Choroid plexus epithelial cell (primary cell): ENCODE measurements at regions not wholly inside any gene's neighbourhood (a gene's known extent, or its start where the extent isn't known, plus 50 kb on each side); places are given as distances from the start of the nearest gene placed in this dataset.

Experiments
- DNase-seq: peaks from one replicate; pipeline ENCODE4 v3.0.0-alpha.2; 2010; ENCODE audit warnings: low read depth
- H3K4me3 ChIP-seq: 2 replicates; pipeline ENCODE4 v1.5.1; 2011; ENCODE audit warnings: low read depth, mild to moderate bottlenecking, control low read depth, low read length, moderate library complexity
- TF ChIP-seq, protein P1 (sequence below): conservative IDR thresholded peaks from 2 replicates; pipeline ENCODE4 v1.5.1; 2011; ENCODE audit warnings: low read depth, mild to moderate bottlenecking, control low read depth, inconsistent platforms, low read length, moderate library complexity

DNA sequence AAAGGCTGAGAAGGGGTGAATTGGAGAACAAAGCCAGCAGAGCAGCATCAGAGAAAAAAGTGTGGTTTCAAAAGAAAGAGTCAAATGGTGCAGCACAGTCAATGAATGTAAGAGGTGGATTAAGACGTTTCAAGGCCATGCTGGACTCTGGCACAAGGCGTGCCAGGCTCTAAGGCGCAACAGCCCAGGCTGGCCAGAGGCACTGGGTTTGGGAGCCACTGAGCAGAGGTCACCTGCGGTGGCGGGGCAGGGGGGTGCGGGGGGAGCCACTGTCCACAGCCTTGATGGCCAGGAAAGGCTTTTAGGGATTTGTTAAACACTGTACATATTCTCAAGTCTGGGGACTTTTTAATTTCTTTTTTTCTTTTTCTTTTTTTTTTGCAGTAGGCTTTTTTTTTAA is 222.5 kb upstream of the FAT1 start:
- no peak for DNase-seq
- no peak overlapping the region for H3K4me3 ChIP-seq
- TF ChIP-seq, protein P1, sequence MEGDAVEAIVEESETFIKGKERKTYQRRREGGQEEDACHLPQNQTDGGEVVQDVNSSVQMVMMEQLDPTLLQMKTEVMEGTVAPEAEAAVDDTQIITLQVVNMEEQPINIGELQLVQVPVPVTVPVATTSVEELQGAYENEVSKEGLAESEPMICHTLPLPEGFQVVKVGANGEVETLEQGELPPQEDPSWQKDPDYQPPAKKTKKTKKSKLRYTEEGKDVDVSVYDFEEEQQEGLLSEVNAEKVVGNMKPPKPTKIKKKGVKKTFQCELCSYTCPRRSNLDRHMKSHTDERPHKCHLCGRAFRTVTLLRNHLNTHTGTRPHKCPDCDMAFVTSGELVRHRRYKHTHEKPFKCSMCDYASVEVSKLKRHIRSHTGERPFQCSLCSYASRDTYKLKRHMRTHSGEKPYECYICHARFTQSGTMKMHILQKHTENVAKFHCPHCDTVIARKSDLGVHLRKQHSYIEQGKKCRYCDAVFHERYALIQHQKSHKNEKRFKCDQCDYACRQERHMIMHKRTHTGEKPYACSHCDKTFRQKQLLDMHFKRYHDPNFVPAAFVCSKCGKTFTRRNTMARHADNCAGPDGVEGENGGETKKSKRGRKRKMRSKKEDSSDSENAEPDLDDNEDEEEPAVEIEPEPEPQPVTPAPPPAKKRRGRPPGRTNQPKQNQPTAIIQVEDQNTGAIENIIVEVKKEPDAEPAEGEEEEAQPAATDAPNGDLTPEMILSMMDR = no peak

GRCh38 chr4:186946682-186947294 is 223.1 kb upstream of the FAT1 start:
- no peak overlapping the region for H3K4me3 ChIP-seq
- DNase-seq = peak; percentile 60
- TF ChIP-seq, protein P1 = peak; percentile 62

DNA sequence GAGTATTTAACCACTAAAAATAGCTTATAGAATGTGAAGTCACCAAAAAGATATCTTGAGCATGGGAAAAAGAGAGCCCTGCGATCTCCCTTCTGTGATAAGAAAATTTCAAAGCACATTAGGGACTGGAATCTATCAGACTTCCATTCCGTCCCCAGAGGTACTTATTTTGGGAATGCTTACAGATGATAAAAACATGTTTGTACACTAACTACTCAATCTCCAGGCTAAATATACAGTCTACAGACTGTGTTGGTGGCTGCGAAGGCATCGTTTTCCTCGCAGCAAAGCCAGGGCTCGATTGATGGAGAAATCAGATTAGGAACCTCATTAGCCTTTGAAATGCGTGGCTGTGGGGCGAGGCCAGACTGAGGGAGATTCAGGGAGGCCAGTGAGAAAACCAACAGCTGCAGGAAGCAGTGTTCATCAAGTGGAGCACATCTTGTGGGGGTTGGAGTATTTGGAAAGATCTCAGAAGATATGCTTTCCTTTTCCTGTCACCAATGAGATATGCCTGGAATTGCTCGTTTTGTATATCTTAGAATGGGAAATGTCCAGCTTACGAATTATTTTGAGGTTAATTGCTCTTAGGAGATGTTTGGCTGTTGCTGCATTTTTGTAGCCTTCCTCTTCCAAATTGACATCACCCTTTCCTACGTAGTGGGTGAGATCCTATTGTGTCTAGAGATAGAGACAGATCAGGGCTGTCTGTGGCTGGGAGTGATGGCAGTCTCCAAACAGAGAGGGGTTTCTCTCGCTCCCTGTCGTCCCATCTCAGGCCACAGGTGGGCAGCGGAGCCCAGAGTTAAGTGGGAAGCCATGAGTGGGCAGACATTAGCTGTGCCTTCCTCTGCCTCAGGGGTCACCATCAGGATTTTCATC is 224.9 kb upstream of the FAT1 start:
- DNase-seq = peak; percentile 54
- TF ChIP-seq, protein P1 = peak; percentile 80
- no peak overlapping the region for H3K4me3 ChIP-seq

- TF ChIP-seq, protein P1 = no peak
- no peak for DNase-seq
- H3K4me3 ChIP-seq = no peak overlapping the region
These were observed 226.2 kb upstream of the FAT1 start for GRCh38 chr4:186949847-186950246.

DNA sequence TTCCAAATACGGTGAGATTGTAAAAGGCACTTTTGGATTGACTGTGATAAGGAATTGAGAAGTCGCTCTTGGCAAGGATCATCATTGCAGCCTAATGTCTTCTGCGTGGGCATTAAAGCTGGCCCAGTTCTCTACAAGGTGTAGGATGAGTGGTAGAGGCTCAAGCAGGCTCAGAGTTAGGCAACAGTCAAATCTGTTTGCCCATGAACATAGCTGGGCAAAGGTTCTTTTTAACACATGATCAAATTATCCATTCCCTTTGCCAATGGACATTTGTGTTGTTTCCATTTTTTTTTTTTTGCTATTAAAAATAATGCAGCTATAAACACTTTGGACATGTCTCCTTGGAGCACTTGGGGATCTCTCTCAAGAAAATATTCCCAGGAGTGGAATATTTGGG is 229.1 kb upstream of the FAT1 start:
- no peak overlapping the region for H3K4me3 ChIP-seq
- DNase-seq = no peak
- TF ChIP-seq, protein P1 = no peak

GRCh38 chr4:186953599-186954260 is 230.1 kb upstream of the FAT1 start:
- H3K4me3 ChIP-seq = no peak overlapping the region
- TF ChIP-seq, protein P1 = no peak
- DNase-seq = no peak
